Activated CD4-positive, alpha-beta T cell treated with anti-CD3 and anti-CD28 coated beads, Interleukin-2, amount 10 ng/mL, durations not matched to agents 24 days and 14 days (primary cell): ENCODE measurements at regions not wholly inside any gene's neighbourhood (a gene's known extent, or its start where the extent isn't known, plus 50 kb on each side); places are given as distances from the start of the nearest gene placed in this dataset.
"Not testable (repeated sequence)": the region's sequence is repeated elsewhere in the genome, so short reads cannot be mapped to it uniquely, and the experiment has no call there.

Experiments
- DNase-seq: peaks from one replicate; pipeline ENCODE4 v3.0.0; 2022
- H3K27ac Mint-ChIP-seq: one replicate; pipeline ENCODE4 v1.8.0; 2022; ENCODE audit warnings: mild to moderate bottlenecking, mixed read lengths
- H3K27me3 Mint-ChIP-seq: one replicate; pipeline ENCODE4 v1.8.0; 2022; ENCODE audit warnings: mixed read lengths
- H3K36me3 Mint-ChIP-seq: one replicate; pipeline ENCODE4 v1.8.0; 2022; ENCODE audit warnings: low read depth, mild to moderate bottlenecking, mixed read lengths
- H3K4me1 Mint-ChIP-seq: one replicate; pipeline ENCODE4 v1.8.0; 2021; ENCODE audit warnings: mixed read lengths
- H3K4me3 Mint-ChIP-seq: one replicate; pipeline ENCODE4 v1.8.0; 2022; ENCODE audit warnings: mild to moderate bottlenecking, moderate library complexity, mixed read lengths
- H3K9me3 Mint-ChIP-seq: one replicate; pipeline ENCODE4 v1.8.0; 2021; ENCODE audit warnings: mixed read lengths
- intact Hi-C: fragments of 100-400 bp; cut with micrococcal nuclease; formaldehyde crosslinking; loops from one replicate; pipeline ENCODE4 v1.15.1; 2023

GRCh38 chr14:24705840-24706239 is 71.8 kb upstream of the GZMB start:
- intact Hi-C loops: no loop called here
- Mint-ChIP-seq H3K4me1 (peaks cover 2% of the 10 kb centered on the region), H3K27ac (no peak overlapping the region), H3K27me3 (peaks cover 2% of the 10 kb centered on the region), H3K36me3 (no peaks in the 10 kb centered on the region), H3K9me3 (no peaks in the 10 kb centered on the region), H3K4me3 (no peak overlapping the region)
- no peak for DNase-seq

- no peak for DNase-seq
- Mint-ChIP-seq H3K27ac (no peak overlapping the region), H3K4me1 (peaks cover 9% of the 10 kb centered on the region), H3K9me3 (no peaks in the 10 kb centered on the region), H3K27me3 (no peaks in the 10 kb centered on the region), H3K4me3 (no peak overlapping the region), H3K36me3 (no peaks in the 10 kb centered on the region)
- intact Hi-C loops: no loop called here
These were observed 67.1 kb upstream of the GZMB start for GRCh38 chr14:24701062-24701461.

- Mint-ChIP-seq H3K27me3 (no peaks in the 10 kb centered on the region), H3K4me1 (peaks cover 9% of the 10 kb centered on the region), H3K27ac (no peak overlapping the region), H3K4me3 (no peak overlapping the region), H3K9me3 (no peaks in the 10 kb centered on the region), H3K36me3 (no peaks in the 10 kb centered on the region)
- intact Hi-C loops: no loop called here
- no peak for DNase-seq
These were observed 66.5 kb upstream of the GZMB start for GRCh38 chr14:24700511-24700910.

GRCh38 chr14:24699052-24699451 is 65.1 kb upstream of the GZMB start:
- peak overlapping the region; percentile 7 for H3K27ac Mint-ChIP-seq
- peaks cover 9% of the 10 kb centered on the region for H3K4me1 Mint-ChIP-seq
- no peaks in the 10 kb centered on the region for H3K36me3 Mint-ChIP-seq
- no peaks in the 10 kb centered on the region for H3K27me3 Mint-ChIP-seq
- H3K9me3 Mint-ChIP-seq: no peaks in the 10 kb centered on the region
- H3K4me3 Mint-ChIP-seq: no peak overlapping the region
- intact Hi-C loops: no loop called here
- no peak for DNase-seq

DNA sequence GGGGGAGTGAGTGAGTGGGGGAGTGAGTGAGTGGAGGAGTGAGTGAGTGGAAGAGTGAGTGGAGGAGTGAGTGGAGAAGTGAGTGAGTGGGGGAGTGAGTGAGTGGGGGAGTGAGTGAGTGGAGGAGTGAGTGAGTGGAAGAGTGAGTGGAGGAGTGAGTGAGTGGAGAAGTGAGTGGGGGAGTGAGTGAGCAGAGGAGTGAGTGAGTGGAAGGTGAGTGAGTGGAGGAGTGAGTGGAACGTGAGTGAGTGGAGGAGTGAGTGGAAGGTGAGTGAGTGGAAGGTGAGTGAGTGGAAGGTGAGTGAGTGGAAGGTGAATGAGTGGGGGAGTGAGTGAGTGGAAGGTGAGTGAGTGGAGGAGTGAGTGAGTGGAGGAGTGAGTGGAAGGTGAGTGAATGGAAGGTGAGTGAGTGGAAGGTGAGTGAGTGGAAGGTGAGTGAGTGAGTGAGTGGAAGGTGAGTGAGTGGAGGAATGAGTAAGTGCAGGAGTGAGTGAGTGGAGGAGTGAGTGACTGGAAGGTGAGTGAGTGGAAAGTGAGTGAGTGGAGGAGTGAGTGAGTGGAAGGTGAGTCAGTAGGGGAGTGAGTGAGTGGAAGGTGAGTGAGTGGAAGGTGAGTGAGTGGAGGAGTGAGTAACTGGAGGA is 62.4 kb upstream of the GZMB start:
- H3K36me3 Mint-ChIP-seq, H3K27me3 Mint-ChIP-seq, H3K4me3 Mint-ChIP-seq, H3K9me3 Mint-ChIP-seq, intact Hi-C loops, DNase-seq, H3K27ac Mint-ChIP-seq: not testable (repeated sequence)
- peaks cover 28% of the 10 kb centered on the region for H3K4me1 Mint-ChIP-seq

GRCh38 chr14:24695265-24696241 is 61.6 kb upstream of the GZMB start:
- Mint-ChIP-seq H3K4me1 (peaks cover 33% of the 10 kb centered on the region), H3K27ac (no peak overlapping the region), H3K36me3 (no peaks in the 10 kb centered on the region), H3K9me3 (no peaks in the 10 kb centered on the region), H3K4me3 (no peak overlapping the region), H3K27me3 (no peaks in the 10 kb centered on the region)
- intact Hi-C loops: loop anchor here (2.0 kb wide), 1 partner anchor 61 kb away; the partner anchor contains the start of gene GZMB
- peak; percentile 73 for DNase-seq

GRCh38 chr14:24694680-24695079 is 60.7 kb upstream of the GZMB start:
- intact Hi-C loops: loop anchor here (2.0 kb wide), 1 partner anchor 60 kb away; the partner anchor contains the start of gene GZMB
- H3K4me1 Mint-ChIP-seq: peaks cover 41% of the 10 kb centered on the region
- DNase-seq: peak; percentile 65

GRCh38 chr14:24693983-24694382 is 60.0 kb upstream of the GZMB start:
- Mint-ChIP-seq H3K9me3 (no peaks in the 10 kb centered on the region), H3K27ac (no peak overlapping the region), H3K4me1 (peaks cover 39% of the 10 kb centered on the region), H3K27me3 (no peaks in the 10 kb centered on the region), H3K36me3 (no peaks in the 10 kb centered on the region), H3K4me3 (peak overlapping the region; percentile 61)
- intact Hi-C loops: loop anchor here (1.0 to 2.0 kb wide), 2 partner anchors 20 to 59 kb away; partner anchors contain the start of gene GZMB
- DNase-seq: no peak

More at GRCh38 chr14:24694680-24695079, 60.7 kb upstream of the GZMB start:
- no peak overlapping the region for H3K27ac Mint-ChIP-seq
- H3K4me3 Mint-ChIP-seq: no peak overlapping the region
- no peaks in the 10 kb centered on the region for H3K9me3 Mint-ChIP-seq
- no peaks in the 10 kb centered on the region for H3K36me3 Mint-ChIP-seq
- no peaks in the 10 kb centered on the region for H3K27me3 Mint-ChIP-seq

- no peaks in the 10 kb centered on the region for H3K27me3 Mint-ChIP-seq
- no peaks in the 10 kb centered on the region for H3K36me3 Mint-ChIP-seq
- intact Hi-C loops: loop anchor here (1.0 kb wide), 1 partner anchor 19 kb away; no protein-coding TSS in a partner anchor
- H3K4me1 Mint-ChIP-seq: peaks cover 41% of the 10 kb centered on the region
- H3K4me3 Mint-ChIP-seq: peak overlapping the region; percentile 61
- DNase-seq: no peak
- no peaks in the 10 kb centered on the region for H3K9me3 Mint-ChIP-seq
- H3K27ac Mint-ChIP-seq: peak overlapping the region; percentile 91
These were observed 59.4 kb upstream of the GZMB start for GRCh38 chr14:24693353-24693737.

DNA sequence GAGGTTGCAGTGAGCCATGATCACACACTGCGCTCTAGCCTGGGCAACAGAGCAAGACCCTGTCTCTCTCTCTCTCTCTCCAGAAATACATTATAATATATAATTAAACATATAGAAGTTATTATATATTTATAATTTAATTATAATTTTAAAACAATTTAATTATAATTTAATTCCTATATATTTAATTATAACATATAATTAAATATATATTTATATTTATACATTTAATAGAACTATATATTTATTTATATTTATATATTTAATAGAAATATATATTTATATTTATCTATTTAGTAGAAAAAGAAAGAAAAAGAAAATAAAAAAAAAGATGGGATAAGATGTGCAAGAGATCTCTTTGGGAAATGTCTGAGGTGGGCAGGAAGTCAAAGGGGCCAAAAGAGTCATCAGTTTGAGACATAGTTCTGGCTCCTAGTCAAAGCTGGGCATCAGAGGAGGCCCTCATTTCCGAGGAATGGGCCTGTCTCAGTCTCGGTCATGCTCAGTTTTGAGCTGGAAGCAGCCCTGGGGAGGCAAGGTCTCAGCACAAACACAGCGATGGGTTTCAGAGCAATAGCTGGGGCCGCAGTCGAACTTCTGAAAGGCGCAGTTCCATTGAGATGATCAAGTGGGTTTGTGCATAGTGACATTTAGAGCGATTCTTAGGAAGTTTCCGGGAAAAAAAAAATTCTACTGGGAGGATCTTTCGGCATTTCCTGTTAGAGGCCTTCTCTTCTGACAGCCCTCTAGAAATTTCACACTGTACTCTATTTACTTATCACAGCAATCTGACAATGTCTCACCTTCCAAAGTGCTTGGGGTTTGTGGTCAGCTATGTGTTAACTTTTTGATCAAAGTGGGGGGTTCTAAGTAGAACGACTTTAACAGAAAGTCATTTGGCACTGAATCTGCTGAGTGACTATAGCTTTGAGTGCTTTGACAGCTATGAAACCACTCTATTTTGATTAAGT is 58.7 kb upstream of the GZMB start:
- peak overlapping the region; percentile 61 for H3K4me3 Mint-ChIP-seq
- intact Hi-C loops: loop anchor here (1.0 kb wide), 1 partner anchor 18 kb away; no protein-coding TSS in a partner anchor
- peak overlapping the region; percentile 91 for H3K27ac Mint-ChIP-seq
- H3K9me3 Mint-ChIP-seq: no peaks in the 10 kb centered on the region
- H3K36me3 Mint-ChIP-seq: no peaks in the 10 kb centered on the region
- peak; percentile 86 for DNase-seq
- no peaks in the 10 kb centered on the region for H3K27me3 Mint-ChIP-seq
- peaks cover 45% of the 10 kb centered on the region for H3K4me1 Mint-ChIP-seq

DNA sequence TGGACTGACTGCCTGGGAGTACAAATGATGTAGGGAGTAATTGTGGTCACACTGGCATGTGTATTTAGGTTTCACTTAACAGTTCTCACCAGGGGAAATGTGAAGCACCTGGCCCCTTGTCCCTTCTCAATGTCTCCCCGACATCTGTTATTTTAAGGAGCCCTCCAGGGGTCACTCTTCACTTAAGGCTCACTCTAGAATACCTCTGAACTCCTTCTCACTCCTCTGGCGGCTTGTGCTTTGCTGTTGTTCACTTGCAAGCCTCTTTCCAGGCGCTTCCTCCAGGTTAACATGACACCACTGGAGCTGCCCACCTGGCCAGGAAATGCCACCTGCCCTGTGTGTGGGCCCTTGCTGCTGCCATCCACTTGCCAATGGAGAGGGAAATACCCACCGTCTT is 56.5 kb upstream of the GZMB start:
- intact Hi-C loops: no loop called here
- peak; percentile 69 for DNase-seq
- no peak overlapping the region for H3K4me3 Mint-ChIP-seq

GRCh38 chr14:24688030-24688658 is 54.2 kb upstream of the GZMB start:
- DNase-seq: no peak
- peaks cover 41% of the 10 kb centered on the region for H3K4me1 Mint-ChIP-seq
- H3K9me3 Mint-ChIP-seq: no peaks in the 10 kb centered on the region
- H3K27me3 Mint-ChIP-seq: no peaks in the 10 kb centered on the region
- H3K4me3 Mint-ChIP-seq: no peak overlapping the region
- H3K36me3 Mint-ChIP-seq: no peaks in the 10 kb centered on the region
- intact Hi-C loops: no loop called here
- H3K27ac Mint-ChIP-seq: no peak overlapping the region

More for the DNA sequence above, 56.5 kb upstream of the GZMB start:
- Mint-ChIP-seq H3K4me1 (peaks cover 48% of the 10 kb centered on the region), H3K36me3 (no peaks in the 10 kb centered on the region), H3K27me3 (no peaks in the 10 kb centered on the region), H3K9me3 (no peaks in the 10 kb centered on the region), H3K27ac (no peak overlapping the region)
